SK-N-MC (cell line): ENCODE measurements at regions not wholly inside any gene's neighbourhood (a gene's known extent, or its start where the extent isn't known, plus 50 kb on each side); places are given as distances from the start of the nearest gene placed in this dataset.

ENCODE experiments used
- DNase-seq: peaks from one replicate; pipeline ENCODE4 v3.0.0-alpha.2; 2011; ENCODE audit warnings: low read depth, low spot score
- H3K27ac ChIP-seq: fragments of 200-600 bp; sonication (generic); 2 replicates; pipeline ENCODE4 v1.5.1; 2016; ENCODE audit warnings: mixed run types
- H3K36me3 ChIP-seq: fragments of 200-600 bp; sonication (generic); 2 replicates; pipeline ENCODE4 v1.6.1; 2017; ENCODE audit warnings: antibody characterized with exemption, low read length, mixed read lengths; ENCODE audit not compliant: insufficient read depth
- H3K4me3 ChIP-seq: fragments of 200-600 bp; sonication (generic); 2 replicates; pipeline ENCODE4 v1.5.1; 2016
- H3K9ac ChIP-seq: fragments of 200-600 bp; sonication (generic); 2 replicates; pipeline ENCODE4 v1.8.0; 2017; ENCODE audit warnings: mixed run types, mixed read lengths; ENCODE audit not compliant: insufficient read length
- H3K9me3 ChIP-seq: fragments of 200-600 bp; sonication (generic); 2 replicates; pipeline ENCODE4 v1.6.1; 2017; ENCODE audit warnings: low read depth, mild to moderate bottlenecking, antibody characterized with exemption, low read length, moderate library complexity, mixed read lengths
- EZH2 ChIP-seq: fragments of 200-600 bp; sonication (generic); IDR thresholded peaks from one replicate; pipeline ENCODE4 v1.6.1; 2017; ENCODE audit warnings: antibody characterized with exemption
- FOXP2 ChIP-seq: optimal IDR thresholded peaks from 2 replicates; pipeline ENCODE3; 2011; ENCODE audit warnings: mild to moderate bottlenecking, moderate library complexity; ENCODE audit not compliant: insufficient read depth; ENCODE audit errors: extremely low read length, control extremely low read depth
- POLR2AphosphoS5 ChIP-seq: IDR thresholded peaks from 2 replicates; pipeline ENCODE4 v1.6.1; 2012; ENCODE audit warnings: mild to moderate bottlenecking, low read depth, low read length, borderline replicate concordance

DNA sequence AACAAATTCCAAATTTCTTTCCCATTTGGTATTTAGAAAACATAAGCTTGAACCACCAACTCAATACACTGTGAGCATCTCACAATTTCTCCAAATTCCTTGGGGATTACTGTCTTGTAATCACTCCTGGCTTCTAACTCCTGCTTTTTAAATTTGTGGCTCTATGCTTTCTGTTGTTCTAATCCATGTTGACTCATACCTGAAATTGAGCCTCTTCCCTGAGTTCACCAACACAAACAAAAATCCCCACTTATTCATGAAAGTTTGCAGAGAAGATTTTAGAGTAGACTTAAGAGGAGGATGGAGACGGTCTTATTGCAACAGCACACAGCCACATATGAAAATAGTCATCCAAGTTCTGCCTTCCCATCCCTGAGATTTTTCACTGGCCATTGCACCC lies 252.5 kb downstream of the PTEN start:
- DNase-seq, result no peak
- Histone ChIP-seq H3K9me3 (no peaks in the 10 kb centered on the region), H3K9ac (no peak overlapping the region), H3K27ac (no peak overlapping the region), H3K36me3 (no peaks in the 10 kb centered on the region), H3K4me3 (no peak overlapping the region)
- TF ChIP-seq POLR2AphosphoS5 (no peak), FOXP2 (no peak), EZH2 (no peak)

DNA sequence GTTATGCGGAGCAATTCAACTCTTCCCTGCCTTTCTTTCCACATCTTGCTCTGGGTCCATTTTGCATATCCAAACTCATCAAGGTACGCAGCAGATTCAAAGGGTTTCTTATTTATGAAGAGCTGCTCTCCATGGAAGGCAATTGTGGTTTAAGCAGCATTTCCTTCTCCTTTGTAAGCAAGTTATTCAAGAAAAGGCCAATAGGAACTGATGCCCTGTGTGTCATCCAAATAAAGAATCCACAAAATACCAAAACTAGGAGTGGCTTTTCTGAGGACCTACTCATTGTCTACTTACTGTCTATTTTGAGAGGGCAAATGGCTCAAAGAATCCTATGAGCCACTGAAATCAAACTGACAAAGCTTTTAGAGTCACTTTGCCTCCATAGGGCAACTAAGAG lies 253.1 kb downstream of the PTEN start:
- no peak overlapping the region for H3K27ac ChIP-seq
- TF ChIP-seq POLR2AphosphoS5, result no peak
- TF ChIP-seq FOXP2, result no peak
- no peak for TF ChIP-seq EZH2
- H3K9ac ChIP-seq, result no peak overlapping the region
- no peak overlapping the region for H3K4me3 ChIP-seq
- H3K36me3 ChIP-seq, result no peaks in the 10 kb centered on the region
- no peaks in the 10 kb centered on the region for H3K9me3 ChIP-seq
- DNase-seq, result no peak

DNA sequence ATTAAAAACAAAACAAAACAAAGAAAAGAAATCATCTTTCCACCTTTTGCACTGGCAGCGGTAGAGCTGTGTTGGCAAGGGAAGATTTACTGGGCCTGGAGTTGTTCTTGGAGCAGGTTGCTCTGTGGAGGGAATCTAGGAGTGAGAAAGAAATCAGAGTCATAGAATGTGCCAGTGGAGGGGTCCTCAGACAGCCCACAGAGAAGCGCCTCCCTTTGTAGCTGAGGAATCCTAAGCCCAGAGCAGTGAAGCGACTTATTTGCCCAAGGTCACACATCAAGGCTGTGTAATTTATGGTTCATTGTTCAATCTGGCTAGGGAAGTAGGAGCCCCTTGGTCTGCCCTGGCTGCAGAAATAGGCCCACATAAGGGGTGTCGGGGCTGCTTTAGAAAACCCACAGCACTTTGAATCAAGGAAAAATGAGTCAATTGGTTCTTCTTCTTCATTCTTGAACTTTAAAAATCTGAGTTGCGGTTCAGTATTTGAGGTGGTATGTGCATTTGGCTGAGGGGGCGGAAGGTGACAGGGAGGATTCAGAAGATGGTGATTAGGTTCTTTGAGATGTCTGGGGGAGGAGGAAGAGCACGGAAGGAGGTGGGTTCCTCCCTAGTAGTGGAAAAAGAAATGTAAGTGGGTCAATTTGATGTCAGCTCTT lies 253.7 kb downstream of the PTEN start:
- Histone ChIP-seq H3K4me3 (no peak overlapping the region), H3K36me3 (no peaks in the 10 kb centered on the region), H3K9me3 (no peaks in the 10 kb centered on the region), H3K27ac (no peak overlapping the region), H3K9ac (no peak overlapping the region)
- TF ChIP-seq POLR2AphosphoS5 (no peak), EZH2 (no peak), FOXP2 (no peak)
- DNase-seq, result no peak

DNA sequence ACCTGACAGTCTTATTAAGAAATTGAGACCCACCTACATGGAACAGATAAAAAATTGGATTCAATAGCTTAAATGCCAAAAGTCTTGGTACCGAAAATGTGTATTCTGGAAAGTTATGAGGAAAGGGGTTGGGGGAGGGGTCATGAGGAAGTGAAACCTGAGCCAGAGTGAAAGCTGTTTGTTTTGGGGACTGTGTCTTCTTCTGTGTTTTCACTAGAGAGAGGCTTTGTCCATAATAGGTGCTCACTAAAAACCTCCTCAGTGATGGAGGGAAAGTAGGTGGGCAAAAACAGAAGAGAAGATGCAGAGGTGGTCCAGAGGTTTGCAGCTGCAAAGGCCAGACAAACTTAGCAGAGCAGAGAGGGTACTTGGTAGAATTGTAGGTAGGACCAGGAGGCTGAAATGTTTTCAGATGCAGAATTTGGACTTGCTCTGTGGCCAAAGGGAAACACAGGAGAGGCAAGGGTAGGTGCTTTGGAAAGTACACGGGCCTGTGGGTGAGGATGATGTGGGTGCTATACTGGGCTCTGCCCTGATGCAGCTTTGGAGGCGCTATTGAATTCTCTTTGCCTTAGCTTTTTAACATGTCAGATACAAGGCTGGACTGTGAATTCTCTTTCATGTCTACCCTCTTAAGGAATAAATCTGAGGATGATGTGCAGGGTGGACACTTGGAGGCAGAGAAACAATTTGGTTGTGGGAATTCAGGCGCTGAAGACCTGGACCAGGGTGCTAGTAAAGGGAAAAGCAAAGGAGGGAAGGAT lies 254.6 kb downstream of the PTEN start:
- TF ChIP-seq FOXP2 (no peak), POLR2AphosphoS5 (no peak), EZH2 (no peak)
- Histone ChIP-seq H3K27ac (no peak overlapping the region), H3K9me3 (no peaks in the 10 kb centered on the region), H3K4me3 (no peak overlapping the region), H3K9ac (no peak overlapping the region), H3K36me3 (no peaks in the 10 kb centered on the region)
- DNase-seq, result no peak

DNA sequence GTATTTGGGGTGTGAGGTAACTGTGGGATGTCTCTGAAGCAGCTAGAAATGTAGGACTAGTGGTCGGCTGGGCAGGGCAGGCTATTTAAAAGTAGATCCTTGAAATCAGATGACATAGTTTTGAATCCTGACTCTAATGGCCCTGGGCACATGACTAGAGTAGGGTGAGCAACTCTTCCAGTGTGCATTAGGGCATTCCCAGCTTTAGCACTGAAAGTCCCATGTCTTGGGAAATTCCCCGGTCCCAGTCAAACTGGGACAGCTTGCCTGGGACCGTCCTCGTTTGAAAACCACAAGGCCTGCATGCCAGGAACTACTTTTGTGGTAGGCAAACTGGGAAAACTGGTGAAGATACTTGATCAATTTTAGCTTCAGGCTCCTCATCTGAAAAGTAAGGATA lies 255.3 kb downstream of the PTEN start:
- Histone ChIP-seq H3K9me3 (no peaks in the 10 kb centered on the region), H3K4me3 (no peak overlapping the region), H3K27ac (no peak overlapping the region), H3K36me3 (no peaks in the 10 kb centered on the region), H3K9ac (no peak overlapping the region)
- TF ChIP-seq FOXP2, result no peak
- no peak for DNase-seq

DNA sequence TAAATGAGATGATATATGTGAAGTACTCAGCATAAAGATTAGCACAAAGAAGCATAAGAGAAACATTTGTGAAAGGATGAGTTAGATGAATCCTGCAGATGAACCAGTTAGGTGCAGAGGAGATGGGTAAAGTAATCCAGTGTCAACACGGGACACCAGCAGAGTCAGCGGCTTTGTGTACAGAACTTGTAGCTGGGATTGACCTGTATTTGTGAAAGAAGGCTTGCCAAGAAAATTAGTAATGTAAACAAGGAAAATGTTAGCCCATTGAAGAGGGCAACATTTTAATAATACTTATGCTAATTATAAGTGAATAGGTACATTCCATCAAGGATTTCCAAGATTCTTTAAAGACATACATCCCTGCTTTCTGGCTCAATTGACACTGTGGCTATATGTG lies 255.7 kb downstream of the PTEN start:
- no peaks in the 10 kb centered on the region for H3K36me3 ChIP-seq
- no peak overlapping the region for H3K9ac ChIP-seq
- DNase-seq, result no peak
- TF ChIP-seq POLR2AphosphoS5 (no peak), FOXP2 (no peak), EZH2 (no peak)
- H3K27ac ChIP-seq, result no peak overlapping the region
- H3K9me3 ChIP-seq, result no peaks in the 10 kb centered on the region
- H3K4me3 ChIP-seq, result no peak overlapping the region

DNA sequence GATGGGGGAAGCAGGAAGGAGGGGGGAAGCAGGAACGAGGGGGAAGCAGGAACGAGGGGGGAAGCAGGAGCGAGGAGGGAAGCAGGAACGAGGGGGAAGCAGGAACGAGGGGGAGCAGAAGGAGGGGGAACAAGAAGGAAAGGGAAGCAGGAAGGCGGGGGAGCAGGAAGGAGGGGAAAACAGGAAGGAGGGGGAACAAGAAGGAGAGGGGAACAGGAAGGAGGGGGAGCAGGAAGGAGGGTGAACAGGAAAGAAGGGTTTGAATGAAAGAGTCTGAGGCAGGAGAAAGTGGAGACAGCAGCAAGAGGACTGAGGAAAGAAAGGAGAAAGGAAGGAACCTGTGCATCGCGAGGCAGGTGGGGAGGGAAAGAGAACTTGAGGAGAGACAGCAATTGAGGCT lies 256.6 kb downstream of the PTEN start:
- no peak for TF ChIP-seq EZH2
- no peak for TF ChIP-seq FOXP2
- no peak for TF ChIP-seq POLR2AphosphoS5
- DNase-seq, result no peak
- no peaks in the 10 kb centered on the region for H3K9me3 ChIP-seq
- no peaks in the 10 kb centered on the region for H3K36me3 ChIP-seq
- H3K27ac ChIP-seq, result no peak overlapping the region
- H3K4me3 ChIP-seq, result no peak overlapping the region
- H3K9ac ChIP-seq, result no peak overlapping the region

DNA sequence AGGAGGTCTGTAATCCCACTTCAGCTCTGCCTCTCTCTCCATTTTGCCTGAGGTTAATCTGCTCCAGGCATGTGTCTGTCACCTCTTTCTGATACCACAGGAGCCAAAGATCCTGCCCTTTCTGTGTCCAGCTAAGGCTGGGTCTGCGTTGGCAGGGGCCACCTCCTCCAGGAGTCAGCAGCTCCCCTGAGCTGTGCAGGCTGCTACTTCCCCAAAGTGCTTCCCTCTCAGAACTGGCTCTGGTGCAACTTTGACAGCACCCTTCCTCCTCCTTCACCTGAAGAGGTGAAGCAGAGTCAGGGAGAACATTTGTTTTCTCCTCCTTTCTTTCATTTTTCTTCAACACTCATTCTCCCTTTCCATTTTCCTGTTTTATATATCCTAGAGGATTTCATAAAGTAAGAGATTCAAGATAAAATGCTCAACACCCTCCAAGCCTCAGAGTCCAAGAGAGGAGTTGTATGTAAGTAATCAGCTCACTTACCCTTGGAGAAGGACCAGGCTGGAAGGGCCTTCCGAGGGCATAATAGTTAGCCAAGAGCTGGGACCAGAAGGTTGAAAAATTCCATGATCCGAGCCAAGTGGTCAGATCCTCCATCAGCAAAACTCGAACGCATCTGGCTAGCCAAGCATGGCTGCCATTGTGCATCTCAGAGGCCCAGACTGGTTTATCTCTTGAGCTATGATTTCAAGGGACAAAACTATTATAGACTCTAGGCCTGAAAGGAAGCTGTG lies 257.3 kb downstream of the PTEN start:
- no peak for DNase-seq
- Histone ChIP-seq H3K36me3 (no peaks in the 10 kb centered on the region), H3K9me3 (no peaks in the 10 kb centered on the region), H3K9ac (no peak overlapping the region), H3K27ac (no peak overlapping the region), H3K4me3 (no peak overlapping the region)
- no peak for TF ChIP-seq FOXP2
